ENCODE measurements at regions not wholly inside any gene's neighbourhood (a gene's known extent, or its start where the extent isn't known, plus 50 kb on each side); places are given as distances from the start of the nearest gene placed in this dataset.

- DNase-seq (no peak), ATAC-seq (ENCODE audit: low read depth) (no peak)
- H3K4me3 ChIP-seq (ENCODE audit: control extremely low read depth in 1 of 5, extremely low read depth in 1 of 5, insufficient read depth in 1 of 5, low read depth in 2 of 5, low read length in 4 of 5), result no peak overlapping the region
- H3K27me3 ChIP-seq (replicated peaks in 1 of 4; ENCODE audit: control extremely low read depth in 1 of 4, control insufficient read depth in 3 of 4, insufficient read depth in 4 of 4, low read length in 3 of 4), result peaks cover 0 to 2% (median 0%) of the 10 kb centered on the region in 4 experiments
- no peaks in the 10 kb centered on the region for H3K9me3 Mint-ChIP-seq (ENCODE audit: insufficient read depth)
- no peak overlapping the region for H3K27ac ChIP-seq (ENCODE audit: low read length in 2 of 2)
- 42% methylated on average over 8 of the region's 11 CpGs for WGBS (ENCODE audit: insufficient coverage)
- peaks cover 0 to 27% (median 1%) of the 10 kb centered on the region in 3 donors for H3K9me3 ChIP-seq (ENCODE audit: control extremely low read depth in 1 of 3, control insufficient read depth in 2 of 3, insufficient read depth in 1 of 3, low read length in 2 of 3)
- H3K4me1 ChIP-seq (ENCODE audit: control insufficient read depth in 2 of 2, insufficient read depth in 2 of 2, low read length in 2 of 2), result peaks cover 15 to 19% of the 10 kb centered on the region in 2 donors
- no peaks in the 10 kb centered on the region for H3K79me2 ChIP-seq (ENCODE audit: control insufficient read depth, insufficient read depth, low read length)
- peaks cover 7% of the 10 kb centered on the region for H3K27me3 Mint-ChIP-seq
- peaks cover 7% of the 10 kb centered on the region for H3K4me1 Mint-ChIP-seq
- POLR2A ChIA-PET, result no interaction called here
- TF ChIP-seq CTCF (IDR thresholded peaks at IDR 0.05), result no peak
- TF ChIP-seq EZH2 (IDR thresholded peaks at IDR 0.05; ENCODE audit: borderline replicate concordance, insufficient read depth, low read depth, low read length, poor library complexity, severe bottlenecking), result no peak
- H3K27ac Mint-ChIP-seq, result no peak overlapping the region
- intact Hi-C loops (cut with micrococcal nuclease), result no loop called here
- no peaks in the 10 kb centered on the region for H3K36me3 ChIP-seq (replicated peaks in 1 of 2; ENCODE audit: control extremely low read depth in 1 of 2, control insufficient read depth in 1 of 2, extremely low read depth in 1 of 2, insufficient read depth in 2 of 2, low read length in 1 of 2)
- H3K4me2 ChIP-seq (replicated peaks; ENCODE audit: low read depth, low read length, poor library complexity, severe bottlenecking), result no peak overlapping the region
- H2AFZ ChIP-seq (ENCODE audit: insufficient read depth, low read depth, low read length, poor library complexity, severe bottlenecking), result no peak overlapping the region
- H3K4me3 Mint-ChIP-seq, result no peak overlapping the region
- CTCF ChIA-PET, result no interaction called here
- no peaks in the 10 kb centered on the region for H4K20me1 ChIP-seq (ENCODE audit: control insufficient read depth, insufficient read depth, low read length, poor library complexity, severe bottlenecking)
- no peak overlapping the region for H3K9ac ChIP-seq (ENCODE audit: low read length)
Measured at GRCh38 chr22:48239461-48240147, 1477.2 kb downstream of the TBC1D22A start.

GRCh38 chr22:48238966-48239365 is 1476.5 kb downstream of the TBC1D22A start:
- no peak for TF ChIP-seq CTCF (IDR thresholded peaks at IDR 0.05)
- TF ChIP-seq EZH2 (IDR thresholded peaks at IDR 0.05; ENCODE audit: borderline replicate concordance, insufficient read depth, low read depth, low read length, poor library complexity, severe bottlenecking), result no peak
- H3K27ac ChIP-seq (ENCODE audit: low read length in 2 of 2), result no peak overlapping the region
- H3K4me3 Mint-ChIP-seq, result no peak overlapping the region
- ATAC-seq (ENCODE audit: low read depth) (no peak), DNase-seq (no peak)
- H3K4me1 Mint-ChIP-seq, result peaks cover 7% of the 10 kb centered on the region
- H3K27ac Mint-ChIP-seq, result no peak overlapping the region
- intact Hi-C loops (cut with micrococcal nuclease), result no loop called here
- H3K4me3 ChIP-seq (ENCODE audit: control extremely low read depth in 1 of 5, extremely low read depth in 1 of 5, insufficient read depth in 1 of 5, low read depth in 2 of 5, low read length in 4 of 5), result no peak overlapping the region
- CTCF ChIA-PET, result no interaction called here
- no peak overlapping the region for H2AFZ ChIP-seq (ENCODE audit: insufficient read depth, low read depth, low read length, poor library complexity, severe bottlenecking)
- H4K20me1 ChIP-seq (ENCODE audit: control insufficient read depth, insufficient read depth, low read length, poor library complexity, severe bottlenecking), result no peaks in the 10 kb centered on the region
- peaks cover 15 to 19% of the 10 kb centered on the region in 2 donors for H3K4me1 ChIP-seq (ENCODE audit: control insufficient read depth in 2 of 2, insufficient read depth in 2 of 2, low read length in 2 of 2)
- H3K79me2 ChIP-seq (ENCODE audit: control insufficient read depth, insufficient read depth, low read length), result no peaks in the 10 kb centered on the region
- POLR2A ChIA-PET, result no interaction called here
- peaks cover under 1% of the 10 kb centered on the region for H3K9me3 Mint-ChIP-seq (ENCODE audit: insufficient read depth)
- peaks cover 2 to 26% (median 3%) of the 10 kb centered on the region in 3 donors for H3K9me3 ChIP-seq (ENCODE audit: control extremely low read depth in 1 of 3, control insufficient read depth in 2 of 3, insufficient read depth in 1 of 3, low read length in 2 of 3)
- H3K9ac ChIP-seq (ENCODE audit: low read length), result no peak overlapping the region
- 82% methylated on average over 9 of the region's 12 CpGs for WGBS (ENCODE audit: insufficient coverage)
- peaks cover 6% of the 10 kb centered on the region for H3K27me3 Mint-ChIP-seq
- H3K36me3 ChIP-seq (replicated peaks in 1 of 2; ENCODE audit: control extremely low read depth in 1 of 2, control insufficient read depth in 1 of 2, extremely low read depth in 1 of 2, insufficient read depth in 2 of 2, low read length in 1 of 2), result no peaks in the 10 kb centered on the region
- H3K27me3 ChIP-seq (replicated peaks in 1 of 4; ENCODE audit: control extremely low read depth in 1 of 4, control insufficient read depth in 3 of 4, insufficient read depth in 4 of 4, low read length in 3 of 4), result no peaks in the 10 kb centered on the region
- H3K4me2 ChIP-seq (replicated peaks; ENCODE audit: low read depth, low read length, poor library complexity, severe bottlenecking), result no peak overlapping the region
